ENCODE measurements at regions not wholly inside any gene's neighbourhood (a gene's known extent, or its start where the extent isn't known, plus 50 kb on each side); places are given as distances from the start of the nearest gene placed in this dataset.

DNA sequence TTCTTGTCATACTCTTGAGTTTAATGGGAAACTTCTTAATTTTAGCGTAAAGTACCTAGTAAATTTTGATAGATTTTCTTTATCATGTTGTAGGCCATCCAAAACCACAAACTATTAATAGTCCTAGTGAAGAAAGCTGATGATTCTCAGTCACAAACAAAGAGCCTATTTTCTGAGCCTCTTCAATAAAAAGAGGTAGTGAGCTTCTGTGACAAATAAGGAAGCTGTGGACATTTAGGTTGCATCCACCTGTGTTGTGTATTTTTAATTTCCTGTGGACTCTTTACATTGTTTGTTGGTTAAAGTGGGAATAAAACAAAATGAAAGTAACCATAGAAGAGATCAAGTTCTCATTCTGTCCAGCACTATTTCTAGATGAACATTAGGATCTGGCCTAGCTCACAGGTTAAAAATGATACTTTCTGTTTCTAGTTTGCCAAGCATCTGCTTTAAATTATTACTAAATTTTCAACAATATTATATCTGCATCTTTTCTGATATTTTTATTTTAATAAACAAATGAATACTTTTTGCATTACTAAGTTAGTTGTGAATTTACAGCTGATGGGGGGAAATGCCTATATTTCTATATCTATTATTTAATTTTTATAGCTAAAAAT is 702.2 kb upstream of the ADGRL4 start:
- Histone ChIP-seq H3K36me3 (ENCODE audit: control insufficient read depth in 2 of 4, insufficient read depth in 4 of 4, low read length in 3 of 4) (no peaks in the 10 kb centered on the region), H2BK120ac (replicated peaks; ENCODE audit: low read depth, low read length) (no peak overlapping the region), H2BK20ac (ENCODE audit: low read length) (no peak overlapping the region), H3K23me2 (ENCODE audit: low read depth, low read length) (no peaks in the 10 kb centered on the region), H4K5ac (ENCODE audit: insufficient read length, low read depth, low read length) (no peak overlapping the region), H3K79me1 (ENCODE audit: low read depth, low read length) (no peaks in the 10 kb centered on the region; the same call in 1 of the 2 replicates), H3K4me3 (ENCODE audit: extremely low read depth in 1 of 4, insufficient read depth in 2 of 4, low read depth in 3 of 4, low read length in 4 of 4) (no peak overlapping the region), H2AFZ (ENCODE audit: low read length) (no peak overlapping the region), H4K8ac (ENCODE audit: extremely low read depth, insufficient read depth, low read length) (no peak overlapping the region), H3K9ac (replicated peaks in 1 of 4; ENCODE audit: extremely low read depth in 1 of 4, low read depth in 3 of 4, low read length in 3 of 4) (no peak overlapping the region), H3K9me3 (ENCODE audit: insufficient read depth in 2 of 2, low read depth in 1 of 2, low read length in 1 of 2) (no peaks in the 10 kb centered on the region), H2AK5ac (ENCODE audit: low read depth, low read length) (no peak overlapping the region), H3K4me1 (replicated peaks in 1 of 4; ENCODE audit: control insufficient read depth in 3 of 4, insufficient read depth in 4 of 4, low read length in 3 of 4) (no peaks in the 10 kb centered on the region), H3K56ac (replicated peaks; ENCODE audit: insufficient read length, low read depth, low read length) (no peak overlapping the region), H4K91ac (replicated peaks; ENCODE audit: insufficient read length, low read length) (no peak overlapping the region), H3K23ac (ENCODE audit: insufficient read length) (no peak overlapping the region), H3K14ac (ENCODE audit: insufficient read length) (no peak overlapping the region), H3K4me2 (ENCODE audit: insufficient read depth in 1 of 2, low read depth in 2 of 2, low read length in 2 of 2) (no peak overlapping the region), H2BK15ac (ENCODE audit: low read length) (no peak overlapping the region), H2BK12ac (ENCODE audit: low read depth, low read length) (no peak overlapping the region), H3K27ac (ENCODE audit: low read depth, low read length) (no peak overlapping the region), H3K4ac (replicated peaks; ENCODE audit: insufficient read length, low read depth, low read length) (no peak overlapping the region), H2BK5ac (ENCODE audit: low read depth, low read length) (no peak overlapping the region), H3K27me3 (replicated peaks in 1 of 4; ENCODE audit: control insufficient read depth in 3 of 4, extremely low read depth in 1 of 4, insufficient read depth in 3 of 4, low read length in 3 of 4) (no peaks in the 10 kb centered on the region), H3K79me2 (ENCODE audit: control insufficient read depth in 1 of 2, insufficient read depth in 2 of 2, low read length in 2 of 2) (no peaks in the 10 kb centered on the region), H4K20me1 (replicated peaks in 1 of 2; ENCODE audit: control insufficient read depth in 1 of 2, insufficient read depth in 2 of 2, low read length in 2 of 2) (no peaks in the 10 kb centered on the region), H3K18ac (ENCODE audit: extremely low read depth, low read length) (no peak overlapping the region)
- WGBS, 2 experiments (ENCODE audit: extremely low coverage in 1 of 2, insufficient coverage in 1 of 2, insufficient read length in 1 of 2, insufficient replicate concordance in 2 of 2, low coverage in 1 of 2, low lambda C conversion rate in 2 of 2, missing lambda C conversion rate in 1 of 2), result 96% methylated on average over 1 of the region's 1 CpG; no CpG with 5 or more reads in 1 of the 2 experiments
- TF ChIP-seq MAX (IDR thresholded peaks at IDR 0.05), result no peak
- TF ChIP-seq, protein P1, sequence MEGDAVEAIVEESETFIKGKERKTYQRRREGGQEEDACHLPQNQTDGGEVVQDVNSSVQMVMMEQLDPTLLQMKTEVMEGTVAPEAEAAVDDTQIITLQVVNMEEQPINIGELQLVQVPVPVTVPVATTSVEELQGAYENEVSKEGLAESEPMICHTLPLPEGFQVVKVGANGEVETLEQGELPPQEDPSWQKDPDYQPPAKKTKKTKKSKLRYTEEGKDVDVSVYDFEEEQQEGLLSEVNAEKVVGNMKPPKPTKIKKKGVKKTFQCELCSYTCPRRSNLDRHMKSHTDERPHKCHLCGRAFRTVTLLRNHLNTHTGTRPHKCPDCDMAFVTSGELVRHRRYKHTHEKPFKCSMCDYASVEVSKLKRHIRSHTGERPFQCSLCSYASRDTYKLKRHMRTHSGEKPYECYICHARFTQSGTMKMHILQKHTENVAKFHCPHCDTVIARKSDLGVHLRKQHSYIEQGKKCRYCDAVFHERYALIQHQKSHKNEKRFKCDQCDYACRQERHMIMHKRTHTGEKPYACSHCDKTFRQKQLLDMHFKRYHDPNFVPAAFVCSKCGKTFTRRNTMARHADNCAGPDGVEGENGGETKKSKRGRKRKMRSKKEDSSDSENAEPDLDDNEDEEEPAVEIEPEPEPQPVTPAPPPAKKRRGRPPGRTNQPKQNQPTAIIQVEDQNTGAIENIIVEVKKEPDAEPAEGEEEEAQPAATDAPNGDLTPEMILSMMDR (IDR thresholded peaks at IDR 0.05; ENCODE audit: control extremely low read depth in 1 of 3, insufficient read depth in 1 of 3, low read depth in 1 of 3, low read length in 3 of 3), result no peak
- no peak for FAIRE-seq
- ChIA-PET CTCF (ENCODE audit: partially characterized antibody) (no interaction called here), POLR2A (ENCODE audit: partially characterized antibody) (no interaction called here)
- no peak for DNase-seq (ENCODE audit: low read depth in 1 of 2, low spot score in 2 of 2)

All from H1 (cell line).